ENCODE measurements at regions not wholly inside any gene's neighbourhood (a gene's known extent, or its start where the extent isn't known, plus 50 kb on each side); places are given as distances from the start of the nearest gene placed in this dataset.

- Histone ChIP-seq H3K36me3 (replicated peaks; ENCODE audit: insufficient read depth, low read depth) (no peaks in the 10 kb centered on the region), H4K20me1 (ENCODE audit: insufficient read depth, poor library complexity, severe bottlenecking) (no peaks in the 10 kb centered on the region), H3K4me2 (no peak overlapping the region), H3K9me2 (replicated peaks; ENCODE audit: insufficient read depth) (no peaks in the 10 kb centered on the region), H3K27ac (no peak overlapping the region), H3K9me3 (ENCODE audit: low read depth) (no peaks in the 10 kb centered on the region), H3K4me3 (no peak overlapping the region), H3K4me1 (ENCODE audit: insufficient read depth) (peaks cover 7% of the 10 kb centered on the region), H3K27me3 (no peaks in the 10 kb centered on the region), H3K79me2 (no peaks in the 10 kb centered on the region), H2AFZ (no peak overlapping the region)
- no peak for DNase-seq (ENCODE audit: low spot score)
- TF ChIP-seq EZH2phosphoT487 (IDR thresholded peaks at IDR 0.05; ENCODE audit: low read depth, severe bottlenecking, unreplicated experiment) (no peak), EZH2 (IDR thresholded peaks at IDR 0.05; ENCODE audit: borderline replicate concordance) (no peak)
- TF ChIP-seq, protein P1, sequence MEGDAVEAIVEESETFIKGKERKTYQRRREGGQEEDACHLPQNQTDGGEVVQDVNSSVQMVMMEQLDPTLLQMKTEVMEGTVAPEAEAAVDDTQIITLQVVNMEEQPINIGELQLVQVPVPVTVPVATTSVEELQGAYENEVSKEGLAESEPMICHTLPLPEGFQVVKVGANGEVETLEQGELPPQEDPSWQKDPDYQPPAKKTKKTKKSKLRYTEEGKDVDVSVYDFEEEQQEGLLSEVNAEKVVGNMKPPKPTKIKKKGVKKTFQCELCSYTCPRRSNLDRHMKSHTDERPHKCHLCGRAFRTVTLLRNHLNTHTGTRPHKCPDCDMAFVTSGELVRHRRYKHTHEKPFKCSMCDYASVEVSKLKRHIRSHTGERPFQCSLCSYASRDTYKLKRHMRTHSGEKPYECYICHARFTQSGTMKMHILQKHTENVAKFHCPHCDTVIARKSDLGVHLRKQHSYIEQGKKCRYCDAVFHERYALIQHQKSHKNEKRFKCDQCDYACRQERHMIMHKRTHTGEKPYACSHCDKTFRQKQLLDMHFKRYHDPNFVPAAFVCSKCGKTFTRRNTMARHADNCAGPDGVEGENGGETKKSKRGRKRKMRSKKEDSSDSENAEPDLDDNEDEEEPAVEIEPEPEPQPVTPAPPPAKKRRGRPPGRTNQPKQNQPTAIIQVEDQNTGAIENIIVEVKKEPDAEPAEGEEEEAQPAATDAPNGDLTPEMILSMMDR (IDR thresholded peaks at IDR 0.05; ENCODE audit: poor library complexity) = no peak
- whole genome bisulfite sequencing (ENCODE audit: low lambda C conversion rate, missing lambda C conversion rate) = 95% methylated on average over 12 of the region's 12 CpGs
Observed at GRCh38 chr16:79415983-79416640, 184.4 kb downstream of the MAF start.

DNA sequence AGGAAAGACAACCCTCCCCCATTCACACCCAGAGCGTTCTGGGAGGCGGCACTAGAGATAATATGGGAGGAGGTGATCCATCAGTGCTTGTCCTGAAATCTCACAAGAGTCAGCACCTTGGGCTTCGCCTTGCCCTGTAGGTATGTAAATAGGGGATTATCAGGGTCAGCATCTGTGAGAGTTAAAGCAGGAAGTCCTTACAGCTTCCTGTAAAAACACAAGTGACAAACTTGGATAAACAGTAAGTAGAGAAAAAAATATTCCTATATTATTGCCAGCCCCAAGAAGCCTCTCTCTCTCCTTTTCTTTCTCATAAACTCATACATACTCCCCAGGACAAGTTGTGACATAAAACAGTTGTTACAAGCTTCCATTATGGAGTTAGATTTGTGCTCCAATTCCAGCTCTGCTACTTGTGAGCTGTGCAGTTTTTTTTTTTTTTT lies 187.7 kb downstream of the MAF start:
- Histone ChIP-seq H3K9me3 (ENCODE audit: low read depth) (no peaks in the 10 kb centered on the region), H3K27ac (no peak overlapping the region), H3K4me2 (no peak overlapping the region), H3K9me2 (replicated peaks; ENCODE audit: insufficient read depth) (no peaks in the 10 kb centered on the region), H3K4me1 (ENCODE audit: insufficient read depth) (peaks cover 5% of the 10 kb centered on the region), H3K36me3 (replicated peaks; ENCODE audit: insufficient read depth, low read depth) (no peaks in the 10 kb centered on the region), H4K20me1 (ENCODE audit: insufficient read depth, poor library complexity, severe bottlenecking) (no peaks in the 10 kb centered on the region), H2AFZ (no peak overlapping the region), H3K27me3 (no peaks in the 10 kb centered on the region), H3K4me3 (no peak overlapping the region), H3K79me2 (no peaks in the 10 kb centered on the region)
- TF ChIP-seq, protein P1 (IDR thresholded peaks at IDR 0.05; ENCODE audit: poor library complexity) = no peak
- TF ChIP-seq EZH2phosphoT487 (IDR thresholded peaks at IDR 0.05; ENCODE audit: low read depth, severe bottlenecking, unreplicated experiment) (no peak), EZH2 (IDR thresholded peaks at IDR 0.05; ENCODE audit: borderline replicate concordance) (no peak)
- DNase-seq (ENCODE audit: low spot score) = peak; percentile 12
- 58% methylated on average over 3 of the region's 3 CpGs for whole genome bisulfite sequencing (ENCODE audit: low lambda C conversion rate, missing lambda C conversion rate)

DNA sequence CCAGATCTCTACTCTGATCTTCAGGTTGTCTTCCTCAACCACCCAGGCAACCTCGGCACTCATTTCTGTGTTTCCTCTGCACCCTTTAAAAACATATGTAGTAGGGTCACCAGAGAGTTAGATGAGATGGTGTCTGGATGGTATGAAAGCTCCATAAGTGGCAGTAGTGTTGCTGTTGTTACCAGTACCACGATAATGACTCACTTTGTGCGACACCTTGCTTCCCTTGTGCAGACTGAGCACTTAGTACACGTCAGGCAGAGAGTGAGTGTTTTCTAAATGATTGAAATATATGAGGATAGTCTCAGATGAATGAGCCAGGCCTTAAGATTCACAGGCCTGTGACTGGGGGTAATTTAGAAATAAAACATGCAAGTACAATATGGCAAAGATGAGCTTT lies 188.7 kb downstream of the MAF start:
- Histone ChIP-seq H3K36me3 (replicated peaks; ENCODE audit: insufficient read depth, low read depth) (no peaks in the 10 kb centered on the region), H3K4me1 (ENCODE audit: insufficient read depth) (no peaks in the 10 kb centered on the region), H4K20me1 (ENCODE audit: insufficient read depth, poor library complexity, severe bottlenecking) (no peaks in the 10 kb centered on the region), H3K27ac (no peak overlapping the region), H3K27me3 (no peaks in the 10 kb centered on the region), H3K9me3 (ENCODE audit: low read depth) (no peaks in the 10 kb centered on the region), H3K79me2 (no peaks in the 10 kb centered on the region), H3K4me2 (no peak overlapping the region), H3K4me3 (no peak overlapping the region), H2AFZ (no peak overlapping the region), H3K9me2 (replicated peaks; ENCODE audit: insufficient read depth) (no peaks in the 10 kb centered on the region)
- 74% methylated on average over 4 of the region's 4 CpGs for WGBS (ENCODE audit: low lambda C conversion rate, missing lambda C conversion rate)
- no peak for DNase-seq (ENCODE audit: low spot score)
- TF ChIP-seq EZH2phosphoT487 (IDR thresholded peaks at IDR 0.05; ENCODE audit: low read depth, severe bottlenecking, unreplicated experiment) (no peak), EZH2 (IDR thresholded peaks at IDR 0.05; ENCODE audit: borderline replicate concordance) (no peak)
- TF ChIP-seq, protein P1 (IDR thresholded peaks at IDR 0.05; ENCODE audit: poor library complexity) = no peak
